MM.1S (cell line): ENCODE measurements at regions not wholly inside any gene's neighbourhood (a gene's known extent, or its start where the extent isn't known, plus 50 kb on each side); places are given as distances from the start of the nearest gene placed in this dataset.

Experiments used
- CTCF ChIP-seq: fragments of 300-600 bp; sonication (generic); IDR thresholded peaks from 2 replicates; pipeline ENCODE4 v1.5.1; 2016; ENCODE audit warnings: antibody characterized with exemption, low read length, mixed read lengths
- EZH2phosphoT487 ChIP-seq: fragments of 300-600 bp; sonication (generic); IDR thresholded peaks from 2 replicates; pipeline ENCODE4 v1.6.1; 2018; ENCODE audit warnings: antibody characterized with exemption, low read length

GRCh38 chr3:35505772-35506171 is 133.6 kb upstream of the ARPP21 start:
- TF ChIP-seq CTCF (no peak), EZH2phosphoT487 (no peak)
